GM18873 (cell line): ENCODE measurements at regions not wholly inside any gene's neighbourhood (a gene's known extent, or its start where the extent isn't known, plus 50 kb on each side); places are given as distances from the start of the nearest gene placed in this dataset.

Experiments
- ATAC-seq: cut with Tn5 transposase; IDR thresholded peaks from one replicate; pipeline ENCODE4 v1.9.1; 2021; ENCODE audit warnings: mild to moderate bottlenecking, moderate library complexity, moderate number of reproducible peaks; ENCODE audit not compliant: unreplicated experiment, low FRiP score

GRCh38 chr5:34522599-34523386 is 133.3 kb upstream of the RAI14 start:
- ATAC-seq = peak; percentile 85

- ATAC-seq = no peak
Measured at GRCh38 chr5:34523387-34523726, 132.8 kb upstream of the RAI14 start.

DNA sequence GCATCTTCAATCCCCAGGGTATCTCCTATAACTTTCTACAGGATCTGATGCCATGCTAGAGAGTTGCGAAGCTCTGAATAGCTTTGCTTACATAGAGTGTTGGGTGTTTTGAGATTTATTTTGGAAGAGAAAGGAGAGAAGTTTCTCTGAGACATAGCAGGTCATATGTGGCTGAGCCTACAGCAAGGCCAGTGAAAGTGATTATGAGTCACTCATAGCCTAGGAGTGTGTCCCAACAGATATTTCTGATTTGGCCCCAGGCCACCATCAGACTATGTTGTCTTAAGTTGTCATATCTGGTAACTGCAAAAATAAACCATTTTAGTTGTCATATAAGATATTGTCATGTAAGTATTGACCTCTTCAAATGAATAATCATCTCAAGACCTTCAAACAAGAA is 132.0 kb upstream of the RAI14 start:
- ATAC-seq = no peak

DNA sequence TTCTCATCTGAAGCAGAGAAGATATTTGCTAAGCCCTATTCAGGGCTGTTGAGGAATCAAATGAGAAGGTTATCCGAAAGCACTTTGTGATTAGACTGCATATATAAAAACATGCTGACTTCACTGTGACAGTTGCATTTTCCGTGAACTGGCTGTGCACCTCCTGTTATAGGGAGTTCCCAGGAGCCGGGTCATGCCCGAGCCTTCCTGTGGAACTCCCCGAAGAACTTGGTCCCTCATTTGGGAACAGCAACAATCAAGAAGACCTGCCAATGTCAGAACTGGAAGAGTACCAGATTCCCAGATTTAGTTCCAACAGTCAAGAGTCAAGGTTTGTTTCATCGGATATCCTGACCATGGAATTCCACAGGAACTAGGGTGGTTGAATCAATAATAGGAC is 130.4 kb upstream of the RAI14 start:
- ATAC-seq = no peak

- no peak for ATAC-seq
Measured at GRCh38 chr5:34526682-34527305, 129.3 kb upstream of the RAI14 start.

- ATAC-seq = no peak
Measured at GRCh38 chr5:34529581-34530331, 126.4 kb upstream of the RAI14 start.

- no peak for ATAC-seq
Measured at GRCh38 chr5:34530637-34531036, 125.5 kb upstream of the RAI14 start.

- ATAC-seq = no peak
Measured at GRCh38 chr5:34531751-34532360, 124.3 kb upstream of the RAI14 start.

DNA sequence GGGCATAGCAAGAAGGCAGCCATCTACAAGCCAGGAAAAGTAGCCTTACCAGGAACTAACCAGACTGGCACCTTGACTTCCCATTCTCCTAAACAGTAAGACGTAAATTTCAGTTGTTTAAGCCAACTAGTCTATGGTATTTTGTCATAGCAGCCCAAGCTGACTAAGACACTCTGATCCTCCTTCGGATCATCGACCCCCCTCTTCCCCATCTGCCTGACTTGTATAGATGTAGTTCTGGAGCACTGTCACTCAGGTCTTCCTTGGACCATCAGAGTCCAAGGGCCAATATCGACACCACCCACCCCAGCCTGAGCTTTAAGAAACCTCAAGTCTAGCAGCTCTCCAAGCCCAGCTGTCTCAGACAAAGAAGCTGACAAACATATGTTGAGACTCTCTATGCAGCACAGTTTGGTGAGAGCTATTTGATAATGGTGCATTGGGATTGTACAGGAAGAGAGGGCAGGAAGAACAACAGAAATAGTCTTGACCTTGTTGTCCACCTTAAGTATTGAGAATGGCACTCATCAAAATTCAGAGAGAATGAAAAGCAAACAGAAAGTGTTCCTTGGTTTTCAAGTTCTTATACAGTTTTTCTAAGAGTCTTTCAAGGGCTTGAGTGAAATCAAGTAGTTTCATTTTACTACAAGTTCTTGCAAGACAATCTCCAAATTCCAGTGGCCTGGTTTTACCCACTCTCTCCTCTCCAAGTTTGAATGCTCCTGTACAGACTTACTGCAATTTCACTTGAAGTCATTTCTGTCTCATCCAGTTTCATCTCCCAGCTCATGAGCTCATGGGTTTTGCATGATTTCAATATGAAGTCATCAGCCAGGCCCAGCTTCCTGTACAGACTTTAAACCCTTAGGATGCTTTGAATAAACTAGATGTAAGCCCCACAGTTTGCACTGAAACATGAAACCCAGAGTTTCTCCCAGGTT is 122.3 kb upstream of the RAI14 start:
- peak; percentile 84 for ATAC-seq

DNA sequence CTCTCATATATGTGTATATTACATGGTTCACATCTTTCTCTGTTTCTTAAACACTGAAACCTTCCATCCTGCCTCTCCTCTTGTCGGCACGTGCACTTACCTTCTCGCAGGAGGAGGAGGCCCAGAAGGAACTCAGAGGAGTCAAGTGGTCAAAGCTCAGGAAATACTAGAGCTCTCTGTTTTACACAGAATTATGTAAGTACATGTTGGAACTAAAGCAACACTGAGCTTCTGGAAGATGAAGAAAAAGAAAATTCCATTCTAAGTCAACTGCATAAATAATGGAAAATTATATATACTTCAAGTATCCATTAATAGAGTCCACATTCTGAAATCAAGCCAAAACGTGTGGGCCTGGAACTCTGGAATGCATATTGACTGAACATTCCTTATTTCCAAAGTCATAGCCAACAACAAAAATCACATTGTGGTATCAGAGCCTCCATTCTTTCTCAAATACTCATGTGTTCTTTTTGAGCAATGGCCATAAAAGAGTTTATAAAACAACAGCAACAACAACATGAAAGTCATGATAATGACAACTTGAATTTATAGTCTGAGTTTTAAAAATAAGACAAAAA is 121.5 kb upstream of the RAI14 start:
- no peak for ATAC-seq

DNA sequence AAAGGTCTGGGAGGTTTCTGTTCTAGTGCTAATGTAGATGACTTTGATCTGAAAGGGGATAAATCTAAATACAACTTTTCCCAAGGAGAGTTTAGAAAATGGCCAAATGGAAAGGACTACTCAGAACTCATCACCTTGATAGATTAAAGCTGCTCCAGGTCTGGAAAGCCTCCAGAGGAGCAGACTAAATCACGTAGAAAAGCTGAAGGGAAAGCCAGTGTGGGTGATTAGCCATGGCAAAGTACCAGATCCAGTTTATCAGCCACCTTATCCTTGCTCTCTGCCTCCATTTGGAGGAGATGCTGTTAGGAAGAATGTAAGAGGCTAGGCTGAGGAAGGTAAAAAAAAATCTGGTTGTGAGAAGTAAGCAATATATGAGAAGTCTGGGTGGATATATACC is 120.7 kb upstream of the RAI14 start:
- ATAC-seq = no peak

DNA sequence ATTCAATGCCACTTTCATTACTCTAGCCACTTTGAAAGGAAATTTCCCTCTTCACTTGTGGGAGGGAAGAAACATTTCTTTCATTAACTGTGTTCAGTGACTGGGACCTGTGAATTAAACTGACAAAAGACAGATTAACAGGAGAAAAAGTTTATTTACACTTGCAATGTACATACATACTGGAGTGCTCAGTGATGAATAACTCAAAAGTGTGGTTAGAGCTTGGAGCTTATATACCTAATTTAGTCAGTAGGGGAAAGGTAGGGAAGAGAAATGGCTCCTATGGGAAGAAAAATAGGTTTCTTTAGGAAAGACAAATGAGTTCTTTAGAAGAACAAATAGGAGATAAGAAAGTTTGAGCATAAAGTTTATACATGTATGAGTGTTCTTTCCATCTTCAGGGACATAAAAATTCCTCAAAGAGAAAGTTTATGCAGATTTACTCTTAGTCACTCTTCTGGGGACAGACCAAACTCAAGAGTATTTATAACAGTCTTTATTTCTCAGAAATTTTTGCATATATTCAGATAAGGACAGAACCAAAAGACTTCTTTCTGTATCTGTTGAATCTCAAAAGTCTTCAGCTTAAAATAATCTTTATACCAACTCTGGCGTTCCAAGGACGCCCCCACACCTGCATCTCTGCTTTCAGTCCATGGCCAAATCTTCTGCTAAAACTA is 120.0 kb upstream of the RAI14 start:
- no peak for ATAC-seq

DNA sequence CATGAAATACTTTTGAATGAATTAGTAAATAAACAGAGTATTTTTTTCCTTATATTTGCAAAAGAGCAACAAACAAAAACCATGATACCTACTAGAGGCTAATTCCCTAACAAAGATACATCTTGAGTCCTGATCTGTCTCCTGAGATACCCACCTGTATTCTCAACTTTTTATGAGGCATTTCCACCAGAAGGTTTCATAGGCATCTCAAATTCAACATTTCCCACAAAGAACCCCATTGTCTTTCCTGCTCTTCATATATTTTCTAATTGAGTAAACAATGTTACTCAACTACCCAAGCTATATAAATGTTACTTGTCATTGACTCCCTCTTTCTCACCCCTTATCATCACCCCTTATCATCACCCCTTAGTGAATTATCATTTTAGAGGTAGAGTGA is 119.4 kb upstream of the RAI14 start:
- no peak for ATAC-seq

DNA sequence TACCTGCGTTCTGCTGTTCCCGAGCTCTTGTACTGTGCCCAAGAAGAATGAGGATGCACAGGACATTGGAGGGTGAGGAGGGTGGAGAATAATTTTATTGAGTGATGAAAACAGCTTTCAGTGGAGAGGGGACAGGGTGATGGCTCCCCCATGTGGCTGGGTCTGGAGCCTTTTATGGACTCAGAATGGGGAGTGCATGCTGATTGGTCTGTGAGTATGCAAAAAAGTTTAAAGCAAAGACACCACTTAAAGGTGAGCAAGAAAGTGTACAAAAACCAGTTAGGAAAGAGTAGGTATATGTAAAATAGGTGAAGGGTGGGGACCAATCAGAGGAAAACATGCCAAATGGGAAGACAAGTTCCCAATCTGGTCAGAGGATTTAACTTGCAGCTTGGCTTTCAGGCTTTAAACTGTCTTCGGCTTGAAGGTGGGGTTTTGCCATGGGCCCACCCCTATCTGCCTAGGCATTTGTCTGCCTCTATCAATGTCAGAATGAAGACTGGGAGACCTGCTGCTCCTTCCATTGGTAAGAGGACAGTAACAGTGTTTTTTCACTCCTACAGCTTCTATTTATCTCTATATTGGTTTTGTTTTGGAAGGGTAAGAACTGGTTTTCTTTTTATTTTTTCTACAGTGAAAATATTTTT is 118.0 kb upstream of the RAI14 start:
- no peak for ATAC-seq

- ATAC-seq = no peak
Measured at GRCh38 chr5:34539183-34539582, 116.9 kb upstream of the RAI14 start.

- ATAC-seq = no peak
Measured at GRCh38 chr5:34541067-34541466, 115.1 kb upstream of the RAI14 start.

GRCh38 chr5:34542818-34543217 is 113.3 kb upstream of the RAI14 start:
- ATAC-seq = no peak

GRCh38 chr5:34543687-34544086 is 112.4 kb upstream of the RAI14 start:
- no peak for ATAC-seq

DNA sequence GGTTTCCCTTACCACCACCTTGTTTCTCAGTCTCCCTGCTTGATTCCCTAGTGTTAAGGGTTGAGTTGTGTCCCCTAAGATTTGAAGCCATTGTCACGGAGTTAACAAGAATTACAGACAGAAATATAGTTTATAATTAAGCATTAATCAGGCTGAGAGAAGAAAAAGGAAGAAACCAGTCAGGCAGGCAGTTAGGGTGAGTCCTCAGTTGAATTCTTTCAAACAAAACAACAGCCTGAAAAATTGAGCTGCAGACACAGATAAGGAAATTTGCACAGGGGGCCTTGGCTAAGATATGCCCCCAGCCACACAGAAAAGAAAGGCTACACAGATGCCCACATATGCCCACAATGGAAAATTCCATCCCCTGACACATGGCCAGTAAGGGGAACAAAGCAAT is 111.7 kb upstream of the RAI14 start:
- ATAC-seq = no peak
